Common myeloid progenitor, CD34-positive (primary cell): ENCODE measurements at regions not wholly inside any gene's neighbourhood (a gene's known extent, or its start where the extent isn't known, plus 50 kb on each side); places are given as distances from the start of the nearest gene placed in this dataset.

Experiments used
- CTCF ChIA-PET: fragments of 350-600 bp; sonication (Branson Sonifier 250); formaldehyde crosslinking; loops from one replicate; lab custom pipeline; 2021; ENCODE audit warnings: antibody characterized with exemption; lab: Charles Lee
- POLR2A ChIA-PET: fragments of 350-600 bp; sonication (Branson Sonifier 250); formaldehyde crosslinking; loops from one replicate; lab custom pipeline; 2021; ENCODE audit warnings: antibody characterized with exemption; lab: Charles Lee
- DNase-seq, 3 donors: peaks; one replicate each; pipeline versions ENCODE4 v3.0.0 to v3.0.0-alpha.2; 2013
- H3K27ac ChIP-seq, 2 experiments: 1 replicate in 1 of 2; 2 replicates in 1 of 2; pipeline ENCODE4 v1.7.0; 2013; ENCODE audit warnings: inconsistent platforms in 2 of 2, low read length in 2 of 2, mild to moderate bottlenecking in 2 of 2, low read depth in 1 of 2, moderate library complexity in 1 of 2; ENCODE audit not compliant: severe bottlenecking in 2 of 2, insufficient read depth in 1 of 2, poor library complexity in 1 of 2
- H3K27me3 ChIP-seq, 5 experiments: replicated peaks in 2 of 5; 1 replicate in 3 of 5; 2 replicates in 2 of 5; pipeline versions ENCODE4 v1.6.1 to v1.7.0; 2013; ENCODE audit warnings: low read length in 4 of 5, mild to moderate bottlenecking in 2 of 5, moderate library complexity in 2 of 5, inconsistent platforms in 1 of 5; ENCODE audit not compliant: insufficient read depth in 5 of 5, control insufficient read depth in 4 of 5
- H3K36me3 ChIP-seq, 4 experiments: 1 replicate in 2 of 4; 2 replicates in 2 of 4; pipeline versions ENCODE4 v1.6.1 to v1.7.0; 2013; ENCODE audit warnings: low read length in 3 of 4, control low read depth in 1 of 4, mild to moderate bottlenecking in 1 of 4; ENCODE audit not compliant: control insufficient read depth in 4 of 4, insufficient read depth in 4 of 4
- H3K4me1 ChIP-seq, 4 experiments: 1 replicate in 3 of 4; 2 replicates in 1 of 4; pipeline versions ENCODE4 v1.6.1 to v1.7.1; 2013; ENCODE audit warnings: low read length in 3 of 4, mild to moderate bottlenecking in 3 of 4, control low read depth in 1 of 4, inconsistent platforms in 1 of 4, moderate library complexity in 1 of 4; ENCODE audit not compliant: control insufficient read depth in 4 of 4, insufficient read depth in 4 of 4; ENCODE audit errors: control extremely low read depth in 1 of 4
- H3K4me3 ChIP-seq, 7 experiments: 1 replicate in 4 of 7; 2 replicates in 3 of 7; pipeline versions ENCODE4 v1.5.1 to v1.7.0; 2013; ENCODE audit warnings: mild to moderate bottlenecking in 7 of 7, low read length in 6 of 7, moderate library complexity in 6 of 7, inconsistent platforms in 2 of 7, low read depth in 2 of 7, control low read depth in 1 of 7; ENCODE audit not compliant: insufficient read depth in 4 of 7, control insufficient read depth in 1 of 7; ENCODE audit errors: extremely low read depth in 1 of 7
- H3K9me3 ChIP-seq, 5 experiments: 1 replicate in 4 of 5; 2 replicates in 1 of 5; pipeline versions ENCODE4 v1.6.1 to v1.7.1; 2013; ENCODE audit warnings: low read length in 4 of 5, mild to moderate bottlenecking in 2 of 5, inconsistent platforms in 1 of 5, low read depth in 1 of 5, moderate library complexity in 1 of 5; ENCODE audit not compliant: control insufficient read depth in 4 of 5, insufficient read depth in 2 of 5; ENCODE audit errors: control extremely low read depth in 1 of 5
- WGBS: methylation state at CpG from one replicate; pipeline ENCODE4 v1.1.5; 2013; ENCODE audit not compliant: insufficient coverage; 5-methylcytosine and 5-hydroxymethylcytosine counted together

- Histone ChIP-seq H3K9me3 (no peaks in the 10 kb centered on the region), H3K4me1 (peaks cover 0 to 2% (median 2%) of the 10 kb centered on the region in 4 experiments), H3K27me3 (no peaks in the 10 kb centered on the region), H3K36me3 (peaks cover 0 to 3% (median 1%) of the 10 kb centered on the region in 4 experiments), H3K4me3 (no peak overlapping the region), H3K27ac (no peak overlapping the region)
- DNase-seq: no peak
- 97% methylated on average over 7 of the region's 7 CpGs for WGBS
- ChIA-PET CTCF (interaction anchor here (0.8 to 1.4 kb wide), 2 partner anchors 106 to 190 kb away, joined by 3 to 4 read pairs; no protein-coding TSS in a partner anchor), POLR2A (no interaction called here)
These were observed 63.7 kb downstream of the NAV1 start for GRCh38 chr1:201602413-201603265.

GRCh38 chr1:201603613-201604232 lies 64.8 kb downstream of the NAV1 start:
- CTCF ChIA-PET: no interaction called here
- Histone ChIP-seq H3K27me3 (no peaks in the 10 kb centered on the region), H3K4me3 (no peak overlapping the region), H3K36me3 (peaks cover 0 to 4% (median 2%) of the 10 kb centered on the region in 4 experiments), H3K9me3 (no peaks in the 10 kb centered on the region), H3K4me1 (no peaks in the 10 kb centered on the region), H3K27ac (no peak overlapping the region)
- 96% methylated on average over 5 of the region's 8 CpGs for WGBS
- POLR2A ChIA-PET: no interaction called here
- DNase-seq: no peak

- DNase-seq: no peak
- Histone ChIP-seq H3K9me3 (no peaks in the 10 kb centered on the region), H3K27me3 (no peaks in the 10 kb centered on the region), H3K36me3 (peaks cover 0 to 6% (median 3%) of the 10 kb centered on the region in 4 experiments), H3K4me3 (no peak overlapping the region), H3K27ac (no peak overlapping the region), H3K4me1 (peaks cover 0 to 17% (median 7%) of the 10 kb centered on the region in 4 experiments)
- ChIA-PET POLR2A (no interaction called here), CTCF (interaction anchor here (1.1 kb wide), 1 partner anchor 11 kb away, joined by 3 read pairs; no protein-coding TSS in a partner anchor)
- 69% methylated on average over 2 of the region's 3 CpGs for WGBS
These were observed 66.6 kb downstream of the NAV1 start for GRCh38 chr1:201605385-201606010.

- CTCF ChIA-PET: no interaction called here
These were observed 67.2 kb downstream of the NAV1 start for GRCh38 chr1:201606096-201606495.

GRCh38 chr1:201606623-201607022 lies 67.7 kb downstream of the NAV1 start:
- 100% methylated on average over 1 of the region's 1 CpG for WGBS
- peaks cover 0 to 24% (median 13%) of the 10 kb centered on the region in 4 experiments for H3K4me1 ChIP-seq
- no peak for DNase-seq
- POLR2A ChIA-PET: no interaction called here
- no peak overlapping the region for H3K4me3 ChIP-seq
- no peaks in the 10 kb centered on the region for H3K27me3 ChIP-seq
- peaks cover 0 to 6% (median 3%) of the 10 kb centered on the region in 4 experiments for H3K36me3 ChIP-seq
- CTCF ChIA-PET: interaction anchor here (1.0 kb wide), 1 partner anchor 36 kb away, joined by 4 read pairs; no protein-coding TSS in a partner anchor
- no peak overlapping the region for H3K27ac ChIP-seq
- H3K9me3 ChIP-seq: no peaks in the 10 kb centered on the region

More at GRCh38 chr1:201606096-201606495, 67.2 kb downstream of the NAV1 start:
- Histone ChIP-seq H3K4me1 (peaks cover 0 to 23% (median 12%) of the 10 kb centered on the region in 4 experiments), H3K36me3 (peaks cover 0 to 6% (median 3%) of the 10 kb centered on the region in 4 experiments), H3K4me3 (no peak overlapping the region), H3K9me3 (no peaks in the 10 kb centered on the region), H3K27me3 (no peaks in the 10 kb centered on the region), H3K27ac (no peak overlapping the region)
- POLR2A ChIA-PET: no interaction called here
- WGBS: 100% methylated on average over 1 of the region's 3 CpGs
- no peak for DNase-seq

GRCh38 chr1:201608635-201609395 lies 69.9 kb downstream of the NAV1 start:
- Histone ChIP-seq H3K36me3 (peaks cover 0 to 6% (median 3%) of the 10 kb centered on the region in 4 experiments), H3K4me1 (peaks cover 0 to 27% (median 14%) of the 10 kb centered on the region in 4 experiments), H3K4me3 (no peak overlapping the region), H3K27me3 (no peaks in the 10 kb centered on the region), H3K27ac (no peak overlapping the region), H3K9me3 (no peaks in the 10 kb centered on the region)
- POLR2A ChIA-PET: no interaction called here
- WGBS: 93% methylated on average over 11 of the region's 11 CpGs
- DNase-seq: no peak
- CTCF ChIA-PET: interaction anchor here (1.2 to 2.1 kb wide), 4 partner anchors 13 to 70 kb away, joined by 3 to 6 read pairs (median 4); no protein-coding TSS in a partner anchor
